ENCODE measurements at regions not wholly inside any gene's neighbourhood (a gene's known extent, or its start where the extent isn't known, plus 50 kb on each side); places are given as distances from the start of the nearest gene placed in this dataset.

GRCh38 chrX:85516131-85516530 is 136.7 kb upstream of the POF1B start:
- TF ChIP-seq, protein P1, sequence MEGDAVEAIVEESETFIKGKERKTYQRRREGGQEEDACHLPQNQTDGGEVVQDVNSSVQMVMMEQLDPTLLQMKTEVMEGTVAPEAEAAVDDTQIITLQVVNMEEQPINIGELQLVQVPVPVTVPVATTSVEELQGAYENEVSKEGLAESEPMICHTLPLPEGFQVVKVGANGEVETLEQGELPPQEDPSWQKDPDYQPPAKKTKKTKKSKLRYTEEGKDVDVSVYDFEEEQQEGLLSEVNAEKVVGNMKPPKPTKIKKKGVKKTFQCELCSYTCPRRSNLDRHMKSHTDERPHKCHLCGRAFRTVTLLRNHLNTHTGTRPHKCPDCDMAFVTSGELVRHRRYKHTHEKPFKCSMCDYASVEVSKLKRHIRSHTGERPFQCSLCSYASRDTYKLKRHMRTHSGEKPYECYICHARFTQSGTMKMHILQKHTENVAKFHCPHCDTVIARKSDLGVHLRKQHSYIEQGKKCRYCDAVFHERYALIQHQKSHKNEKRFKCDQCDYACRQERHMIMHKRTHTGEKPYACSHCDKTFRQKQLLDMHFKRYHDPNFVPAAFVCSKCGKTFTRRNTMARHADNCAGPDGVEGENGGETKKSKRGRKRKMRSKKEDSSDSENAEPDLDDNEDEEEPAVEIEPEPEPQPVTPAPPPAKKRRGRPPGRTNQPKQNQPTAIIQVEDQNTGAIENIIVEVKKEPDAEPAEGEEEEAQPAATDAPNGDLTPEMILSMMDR (IDR thresholded peaks at IDR 0.05 in 2 of 3, conservative IDR thresholded peaks at IDR 0.05 in 1 of 3; ENCODE audit: borderline replicate concordance in 1 of 3, insufficient read depth in 1 of 3, low read depth in 2 of 3, low read length in 2 of 3): no peak
- TF ChIP-seq REST (IDR thresholded peaks at IDR 0.05; ENCODE audit: low read depth) (no peak), POLR2AphosphoS5 (IDR thresholded peaks at IDR 0.05; ENCODE audit: low read depth, low read length) (no peak), POLR2A (IDR thresholded peaks at IDR 0.05; ENCODE audit: borderline replicate concordance, extremely low read depth, insufficient read depth, insufficient read length) (no peak), YY1 (IDR thresholded peaks at IDR 0.05; ENCODE audit: extremely low read depth, insufficient replicate concordance, low read depth, low read length) (no peak), RAD21 (IDR thresholded peaks at IDR 0.05; ENCODE audit: low read depth) (no peak), EZH2 (IDR thresholded peaks at IDR 0.05) (no peak), JUND (IDR thresholded peaks at IDR 0.05) (no peak), SIN3A (IDR thresholded peaks at IDR 0.05; ENCODE audit: low read depth) (no peak), ELF1 (IDR thresholded peaks at IDR 0.05; ENCODE audit: borderline replicate concordance, low read depth) (no peak), SP1 (IDR thresholded peaks at IDR 0.05; ENCODE audit: low read depth) (no peak), ZNF274 (IDR thresholded peaks at IDR 0.05; ENCODE audit: low read depth, low read length) (no peak), ZFX (IDR thresholded peaks at IDR 0.05) (no peak)
- TF ChIP-seq, protein P2, sequence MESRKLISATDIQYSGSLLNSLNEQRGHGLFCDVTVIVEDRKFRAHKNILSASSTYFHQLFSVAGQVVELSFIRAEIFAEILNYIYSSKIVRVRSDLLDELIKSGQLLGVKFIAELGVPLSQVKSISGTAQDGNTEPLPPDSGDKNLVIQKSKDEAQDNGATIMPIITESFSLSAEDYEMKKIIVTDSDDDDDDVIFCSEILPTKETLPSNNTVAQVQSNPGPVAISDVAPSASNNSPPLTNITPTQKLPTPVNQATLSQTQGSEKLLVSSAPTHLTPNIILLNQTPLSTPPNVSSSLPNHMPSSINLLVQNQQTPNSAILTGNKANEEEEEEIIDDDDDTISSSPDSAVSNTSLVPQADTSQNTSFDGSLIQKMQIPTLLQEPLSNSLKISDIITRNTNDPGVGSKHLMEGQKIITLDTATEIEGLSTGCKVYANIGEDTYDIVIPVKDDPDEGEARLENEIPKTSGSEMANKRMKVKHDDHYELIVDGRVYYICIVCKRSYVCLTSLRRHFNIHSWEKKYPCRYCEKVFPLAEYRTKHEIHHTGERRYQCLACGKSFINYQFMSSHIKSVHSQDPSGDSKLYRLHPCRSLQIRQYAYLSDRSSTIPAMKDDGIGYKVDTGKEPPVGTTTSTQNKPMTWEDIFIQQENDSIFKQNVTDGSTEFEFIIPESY (IDR thresholded peaks at IDR 0.05; ENCODE audit: extremely low read depth, insufficient replicate concordance, low read length): no peak
